ENCODE measurements at regions not wholly inside any gene's neighbourhood (a gene's known extent, or its start where the extent isn't known, plus 50 kb on each side); places are given as distances from the start of the nearest gene placed in this dataset.

- TF ChIP-seq TEAD4 (IDR thresholded peaks at IDR 0.05) (no peak), TCF12 (IDR thresholded peaks at IDR 0.05; ENCODE audit: low read depth) (no peak), REST (IDR thresholded peaks at IDR 0.05; ENCODE audit: low read depth) (no peak)
Measured at GRCh38 chr4:32254216-32254615, 1534.0 kb downstream of the PCDH7 start.
